Adrenal gland (tissue), 9 donors: ENCODE measurements at regions not wholly inside any gene's neighbourhood (a gene's known extent, or its start where the extent isn't known, plus 50 kb on each side); places are given as distances from the start of the nearest gene placed in this dataset.
"Not testable (repeated sequence)": the region's sequence is repeated elsewhere in the genome, so short reads cannot be mapped to it uniquely, and the experiment has no call there.

Experiments used
- DNase-seq, 7 donors: peaks; one replicate each; pipeline ENCODE4 v3.0.0-alpha.2; 2019 to 2020
- H3K27ac ChIP-seq, 5 donors: fragments of 200-600 bp; sonication (generic) in 4 of 5; 1 replicate in 3 of 5; 2 replicates in 2 of 5; pipeline versions ENCODE4 v1.5.1 to v1.8.0; 2016 to 2020; ENCODE audit warnings: mild to moderate bottlenecking in 1 of 5
- H3K27me3 ChIP-seq: fragments of 200-600 bp; 2 replicates; pipeline ENCODE4 v1.8.0; 2021
- H3K36me3 ChIP-seq, 2 donors: fragments of 200-600 bp; replicated peaks in 1 of 2; 1 replicate in 1 of 2; 2 replicates in 1 of 2; pipeline versions ENCODE4 v1.5.1 to v1.8.0; 2018 to 2022
- H3K4me1 ChIP-seq, 2 donors: fragments of 200-600 bp; replicated peaks in 1 of 2; 1 replicate in 1 of 2; 2 replicates in 1 of 2; pipeline versions ENCODE4 v1.5.1 to v1.8.0; 2018 to 2021
- H3K4me3 ChIP-seq, 4 donors: fragments of 200-600 bp; sonication (generic) in 3 of 4; one replicate each; pipeline ENCODE4 v1.5.1; 2016 to 2018
- H3K9me3 ChIP-seq, 3 donors: fragments of 200-600 bp; sonication (generic) in 1 of 3; replicated peaks in 1 of 3; 1 replicate in 2 of 3; 2 replicates in 1 of 3; pipeline versions ENCODE4 v1.5.1 to v1.8.0; 2016 to 2021
- CTCF ChIP-seq, 6 experiments: fragments of 450-650 bp in 4 of 6; fragments of 200-600 bp in 2 of 6; sonication (generic) in 1 of 6; IDR thresholded peaks; 1 replicate in 5 of 6; 2 replicates in 1 of 6; pipeline versions ENCODE4 v1.5.1 to v1.8.0; 2016 to 2021; ENCODE audit warnings: antibody characterized with exemption in 6 of 6, mild to moderate bottlenecking in 2 of 6, moderate library complexity in 1 of 6
- POLR2A ChIP-seq, 2 donors: fragments of 450-650 bp; IDR thresholded peaks; one replicate each; pipeline ENCODE4 v1.6.1; 2017; ENCODE audit warnings: antibody characterized with exemption in 2 of 2, mild to moderate bottlenecking in 2 of 2, moderate library complexity in 1 of 2
- WGBS, 4 donors: extraction: QIAGEN DNeasy Blood & Tissue Kit in 2 of 4; methylation state at CpG; one replicate each; pipeline versions ENCODE4 v1.1.5 to v1.1.7; 2013 to 2017; 5-methylcytosine and 5-hydroxymethylcytosine counted together
- intact Hi-C, 2 donors: fragments of 100-400 bp; cut with DNase I; formaldehyde crosslinking; loops; one replicate each; pipeline versions ENCODE4 v1.14.1 to v1.15.0; 2022 to 2023
- donor health status: healthy with polysubstance abuse.
- donor health status: Bipolar disorder and iron deficiency.
- donor health status: DM: yes; HTN: yes; CAD: no.
- donor health status: DM: no; HTN: no; CAD: no.
- donor health status: DM: no; HTN: no; CAD: no.

DNA sequence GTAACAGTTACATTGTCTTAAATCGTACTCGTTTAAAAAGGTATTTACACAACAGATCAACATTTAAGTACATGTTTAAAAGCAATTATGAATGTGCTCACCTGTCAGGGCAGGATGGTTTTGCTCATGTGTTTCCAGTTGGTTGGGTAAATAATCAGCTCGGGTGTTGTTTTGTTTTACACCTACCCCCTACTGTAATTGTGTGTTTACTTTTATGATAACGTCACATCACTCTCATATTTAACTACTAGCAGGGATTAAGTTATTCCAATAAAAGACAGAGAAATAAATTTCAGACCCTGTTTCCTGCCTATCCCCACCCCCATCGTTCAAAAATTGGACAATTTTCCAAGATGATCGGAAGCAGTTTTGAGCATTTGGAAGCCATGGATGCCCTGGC is 390.2 kb downstream of the SEC14L1 start:
- no peak overlapping the region for H3K27ac ChIP-seq
- H3K36me3 ChIP-seq: no peaks in the 10 kb centered on the region
- WGBS, 4 donors: 79 to 82% (median 80%) methylated on average over 6 of the region's 6 CpGs
- no peak for DNase-seq
- intact Hi-C loops: no loop called here
- TF ChIP-seq CTCF (IDR thresholded peaks at IDR 0.05) (no peak), POLR2A (IDR thresholded peaks at IDR 0.05) (no peak)
- peaks cover 21% of the 10 kb centered on the region for H3K27me3 ChIP-seq
- no peak overlapping the region for H3K4me3 ChIP-seq
- H3K9me3 ChIP-seq: no peaks in the 10 kb centered on the region
- no peaks in the 10 kb centered on the region for H3K4me1 ChIP-seq

- no peak for DNase-seq
- intact Hi-C loops: no loop called here
- Histone ChIP-seq H3K9me3 (no peaks in the 10 kb centered on the region), H3K4me3 (no peak overlapping the region), H3K36me3 (no peaks in the 10 kb centered on the region), H3K4me1 (no peaks in the 10 kb centered on the region), H3K27me3 (peaks cover 20% of the 10 kb centered on the region), H3K27ac (no peak overlapping the region)
- TF ChIP-seq POLR2A (IDR thresholded peaks at IDR 0.05) (no peak), CTCF (IDR thresholded peaks at IDR 0.05) (no peak)
- WGBS, 4 donors: 63 to 82% (median 78%) methylated on average over 2 to 6 of the region's 6 CpGs
Observed at GRCh38 chr17:77531641-77532040, 390.9 kb downstream of the SEC14L1 start.

GRCh38 chr17:77533697-77534096 is 392.9 kb downstream of the SEC14L1 start:
- not testable (repeated sequence) for DNase-seq, H3K4me1 ChIP-seq

DNA sequence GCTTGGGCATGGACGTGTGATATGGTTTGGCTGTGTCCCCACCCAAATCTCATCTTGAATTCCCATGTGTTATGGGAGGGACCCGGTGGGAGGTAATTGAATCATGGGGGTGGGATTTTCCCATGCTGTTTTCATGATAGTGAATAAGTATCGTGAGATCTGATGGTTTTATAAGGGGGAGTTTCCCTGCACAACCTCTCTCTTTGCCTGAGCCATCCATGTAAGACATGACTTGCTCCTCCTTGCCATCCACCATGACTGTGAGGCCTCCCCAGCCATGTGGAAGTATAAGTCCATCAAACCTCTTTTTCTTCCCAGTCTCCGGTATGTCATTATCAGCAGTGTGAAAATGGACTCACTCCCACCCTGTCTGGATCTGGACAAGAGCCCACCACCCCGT is 393.4 kb downstream of the SEC14L1 start:
- TF ChIP-seq CTCF (IDR thresholded peaks at IDR 0.05) (no peak), POLR2A (IDR thresholded peaks at IDR 0.05) (no peak)

More at GRCh38 chr17:77533697-77534096, 392.9 kb downstream of the SEC14L1 start:
- H3K9me3 ChIP-seq, intact Hi-C loops, H3K27ac ChIP-seq, H3K27me3 ChIP-seq, H3K4me3 ChIP-seq, H3K36me3 ChIP-seq: not testable (repeated sequence)
- WGBS, 4 donors: 75 to 97% (median 93%) methylated on average over 6 of the region's 6 CpGs

DNA sequence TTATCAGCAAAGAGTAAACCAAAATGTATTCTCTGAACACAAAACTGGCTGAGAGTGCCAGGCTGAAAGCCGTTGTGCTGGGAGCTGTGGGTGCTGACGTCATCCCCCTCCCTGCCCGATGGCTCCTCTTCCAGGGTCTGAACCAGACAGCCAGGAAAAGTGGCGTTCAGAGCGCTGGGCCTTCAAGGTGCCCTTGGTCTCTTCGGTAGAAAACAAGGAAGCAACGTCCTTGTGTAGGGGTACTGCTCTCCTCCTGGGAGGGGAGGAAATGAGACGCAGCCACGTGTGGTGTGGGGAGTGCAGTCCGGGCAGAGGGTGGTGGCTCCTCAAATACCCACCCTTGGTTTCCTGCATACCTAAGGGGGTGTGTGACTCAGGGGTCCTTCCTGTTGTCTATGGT is 394.7 kb downstream of the SEC14L1 start:
- TF ChIP-seq POLR2A (IDR thresholded peaks at IDR 0.05) (no peak), CTCF (IDR thresholded peaks at IDR 0.05) (no peak)
- intact Hi-C loops: no loop called here
- Histone ChIP-seq H3K27ac (no peak overlapping the region), H3K27me3 (no peaks in the 10 kb centered on the region), H3K36me3 (no peaks in the 10 kb centered on the region), H3K4me3 (no peak overlapping the region), H3K9me3 (no peaks in the 10 kb centered on the region), H3K4me1 (no peaks in the 10 kb centered on the region)
- 35 to 53% (median 40%) methylated on average over 6 to 10 of the region's 10 CpGs for WGBS, 4 donors
- DNase-seq: no peak

More for the DNA sequence above, 393.4 kb downstream of the SEC14L1 start:
- no peaks in the 10 kb centered on the region for H3K36me3 ChIP-seq
- DNase-seq: no peak
- no peaks in the 10 kb centered on the region for H3K9me3 ChIP-seq
- no peak overlapping the region for H3K4me3 ChIP-seq
- no peaks in the 10 kb centered on the region for H3K4me1 ChIP-seq
- 83 to 91% (median 91%) methylated on average over 5 of the region's 5 CpGs for WGBS, 4 donors
- peaks cover 5% of the 10 kb centered on the region for H3K27me3 ChIP-seq
- H3K27ac ChIP-seq: no peak overlapping the region
- intact Hi-C loops: no loop called here
